Right lobe of liver (tissue), 4 donors: ENCODE measurements at regions not wholly inside any gene's neighbourhood (a gene's known extent, or its start where the extent isn't known, plus 50 kb on each side); places are given as distances from the start of the nearest gene placed in this dataset.

ENCODE experiments used
- CTCF ChIP-seq, 4 donors: fragments of 200-600 bp in 3 of 4; fragments of 450-650 bp in 1 of 4; IDR thresholded peaks; one replicate each; pipeline versions ENCODE4 v1.5.1 to v1.8.0; 2016 to 2022; ENCODE audit warnings: antibody characterized with exemption in 4 of 4, mild to moderate bottlenecking in 2 of 4
- POLR2A ChIP-seq: fragments of 450-650 bp; IDR thresholded peaks from one replicate; pipeline ENCODE4 v1.6.1; 2017; ENCODE audit warnings: antibody characterized with exemption, mild to moderate bottlenecking
- donor health status: DM: no; HTN: no; CAD: no.
- donor health status: DM: no; HTN: no; CAD: no.
- donor health status: DM: no; HTN: yes; CAD: no.

GRCh38 chr11:69904161-69904973 is 85.2 kb upstream of the FGF3 start:
- TF ChIP-seq POLR2A (no peak), CTCF (IDR thresholded peaks at IDR 0.05) (no peak)
